ENCODE measurements at regions not wholly inside any gene's neighbourhood (a gene's known extent, or its start where the extent isn't known, plus 50 kb on each side); places are given as distances from the start of the nearest gene placed in this dataset.

DNA sequence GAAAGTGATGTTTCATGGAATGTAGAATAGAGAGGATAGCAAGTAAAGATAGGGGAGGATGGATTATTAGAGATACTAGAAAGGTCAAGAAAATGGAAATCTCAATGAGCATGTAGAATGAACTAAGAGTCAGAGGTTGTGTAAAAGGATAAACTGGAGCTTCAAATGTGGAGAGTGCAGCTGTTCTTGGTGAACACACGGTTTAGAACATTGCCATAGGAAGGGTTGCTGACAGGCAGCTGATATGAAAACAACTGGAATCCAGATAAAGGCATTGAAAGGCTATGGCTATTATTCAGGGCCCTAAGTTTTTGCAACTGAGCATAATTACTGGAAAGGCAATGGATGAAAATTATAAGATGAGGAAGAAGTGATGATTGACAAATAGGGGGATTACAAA lies 239.6 kb upstream of the VEGFC start:
- 87% methylated on average over 1 of the region's 1 CpG for WGBS
- Histone ChIP-seq H3K4me1 (no peaks in the 10 kb centered on the region), H3K27ac (no peak overlapping the region), H3K27me3 (no peaks in the 10 kb centered on the region), H3K36me3 (no peaks in the 10 kb centered on the region), H3K9me3 (no peaks in the 10 kb centered on the region), H3K4me3 (no peak overlapping the region)
- TF ChIP-seq, protein P1, sequence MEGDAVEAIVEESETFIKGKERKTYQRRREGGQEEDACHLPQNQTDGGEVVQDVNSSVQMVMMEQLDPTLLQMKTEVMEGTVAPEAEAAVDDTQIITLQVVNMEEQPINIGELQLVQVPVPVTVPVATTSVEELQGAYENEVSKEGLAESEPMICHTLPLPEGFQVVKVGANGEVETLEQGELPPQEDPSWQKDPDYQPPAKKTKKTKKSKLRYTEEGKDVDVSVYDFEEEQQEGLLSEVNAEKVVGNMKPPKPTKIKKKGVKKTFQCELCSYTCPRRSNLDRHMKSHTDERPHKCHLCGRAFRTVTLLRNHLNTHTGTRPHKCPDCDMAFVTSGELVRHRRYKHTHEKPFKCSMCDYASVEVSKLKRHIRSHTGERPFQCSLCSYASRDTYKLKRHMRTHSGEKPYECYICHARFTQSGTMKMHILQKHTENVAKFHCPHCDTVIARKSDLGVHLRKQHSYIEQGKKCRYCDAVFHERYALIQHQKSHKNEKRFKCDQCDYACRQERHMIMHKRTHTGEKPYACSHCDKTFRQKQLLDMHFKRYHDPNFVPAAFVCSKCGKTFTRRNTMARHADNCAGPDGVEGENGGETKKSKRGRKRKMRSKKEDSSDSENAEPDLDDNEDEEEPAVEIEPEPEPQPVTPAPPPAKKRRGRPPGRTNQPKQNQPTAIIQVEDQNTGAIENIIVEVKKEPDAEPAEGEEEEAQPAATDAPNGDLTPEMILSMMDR (IDR thresholded peaks at IDR 0.05) = no peak
- TF ChIP-seq POLR2A (IDR thresholded peaks at IDR 0.05) (no peak), EP300 (IDR thresholded peaks at IDR 0.05) (no peak), POLR2AphosphoS5 (IDR thresholded peaks at IDR 0.05) (no peak)
- DNase-seq (ENCODE audit: low spot score in 2 of 2) = no peak

DNA sequence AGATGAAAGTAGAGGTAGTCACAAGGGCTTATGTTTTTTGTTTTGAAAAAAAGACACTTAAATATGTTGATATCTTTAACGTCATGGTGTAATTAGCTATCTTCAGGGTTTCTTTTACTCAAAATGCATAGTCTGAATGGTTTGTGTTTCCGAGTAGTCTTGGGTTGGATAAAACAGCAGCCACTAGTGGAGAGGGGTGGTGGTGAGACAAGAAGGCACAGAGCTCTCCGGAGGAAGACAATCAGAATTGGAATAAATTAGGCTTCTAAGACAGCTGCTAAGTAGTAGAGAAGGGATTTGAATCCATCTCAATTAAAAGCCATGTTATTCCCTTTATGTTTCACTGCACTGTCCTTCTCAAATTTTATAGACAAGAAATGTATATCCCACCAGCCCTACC lies 240.4 kb upstream of the VEGFC start:
- no peak for DNase-seq (ENCODE audit: low spot score in 2 of 2)
- Histone ChIP-seq H3K9me3 (no peaks in the 10 kb centered on the region), H3K4me3 (no peak overlapping the region), H3K27me3 (no peaks in the 10 kb centered on the region), H3K4me1 (no peaks in the 10 kb centered on the region), H3K36me3 (no peaks in the 10 kb centered on the region), H3K27ac (no peak overlapping the region)
- TF ChIP-seq EP300 (IDR thresholded peaks at IDR 0.05) (no peak), POLR2A (IDR thresholded peaks at IDR 0.05) (no peak), POLR2AphosphoS5 (IDR thresholded peaks at IDR 0.05) (no peak)
- TF ChIP-seq, protein P1 (IDR thresholded peaks at IDR 0.05) = no peak
- WGBS = 72% methylated on average over 3 of the region's 3 CpGs

DNA sequence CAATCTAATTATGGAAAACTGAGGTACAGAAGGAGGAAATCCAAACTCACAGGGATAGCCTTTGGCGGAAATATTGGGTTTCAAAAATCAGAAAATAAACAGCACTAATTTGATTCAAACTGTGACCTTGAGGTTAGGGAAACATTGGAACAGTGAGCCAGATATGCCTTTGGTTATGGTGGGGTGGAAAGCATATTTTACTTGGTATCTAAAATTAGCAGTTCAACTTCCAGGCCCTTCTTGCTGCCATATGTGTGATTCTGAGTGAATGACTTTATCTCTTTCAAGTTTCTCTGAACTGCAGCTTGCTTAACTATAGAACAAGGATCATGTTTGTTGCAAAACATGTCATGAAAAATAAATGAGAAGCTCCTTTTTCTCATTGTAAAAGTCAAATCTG lies 240.9 kb upstream of the VEGFC start:
- no peak overlapping the region for H3K27ac ChIP-seq
- no peaks in the 10 kb centered on the region for H3K27me3 ChIP-seq
- no peak overlapping the region for H3K4me3 ChIP-seq
- TF ChIP-seq EP300 (IDR thresholded peaks at IDR 0.05) (no peak), POLR2A (IDR thresholded peaks at IDR 0.05) (no peak), POLR2AphosphoS5 (IDR thresholded peaks at IDR 0.05) (no peak)
- TF ChIP-seq, protein P1 (IDR thresholded peaks at IDR 0.05) = no peak
- H3K4me1 ChIP-seq = no peaks in the 10 kb centered on the region
- H3K9me3 ChIP-seq = no peaks in the 10 kb centered on the region
- no peak for DNase-seq (ENCODE audit: low spot score in 2 of 2)
- WGBS = 78% methylated on average over 1 of the region's 1 CpG
- H3K36me3 ChIP-seq = no peaks in the 10 kb centered on the region

DNA sequence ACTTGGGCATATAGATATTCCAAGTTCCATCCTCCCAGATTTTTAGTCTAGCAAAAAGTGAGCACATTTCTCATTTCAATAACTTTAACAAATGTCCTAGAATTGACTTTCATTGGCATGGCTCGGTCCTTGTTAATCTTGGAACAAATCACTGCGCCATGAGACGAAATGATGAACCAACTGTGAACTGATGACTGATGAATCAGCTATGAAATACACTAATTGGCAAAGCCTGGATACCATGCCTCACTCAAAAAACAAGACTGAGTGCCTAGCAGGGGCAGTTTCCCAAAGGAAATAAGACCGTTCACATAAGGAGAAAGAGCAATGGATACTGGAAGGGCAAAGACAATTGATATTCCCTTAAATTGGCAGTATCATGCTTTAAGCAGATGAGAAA lies 248.6 kb upstream of the VEGFC start:
- Histone ChIP-seq H3K9me3 (no peaks in the 10 kb centered on the region), H3K4me1 (no peaks in the 10 kb centered on the region), H3K4me3 (no peak overlapping the region), H3K27ac (no peak overlapping the region), H3K36me3 (no peaks in the 10 kb centered on the region), H3K27me3 (no peaks in the 10 kb centered on the region)
- no peak for DNase-seq (ENCODE audit: low spot score in 2 of 2)
- 79% methylated on average over 4 of the region's 4 CpGs for WGBS
- TF ChIP-seq EP300 (IDR thresholded peaks at IDR 0.05) (no peak), POLR2AphosphoS5 (IDR thresholded peaks at IDR 0.05) (no peak), POLR2A (IDR thresholded peaks at IDR 0.05) (no peak)
- TF ChIP-seq, protein P1 (IDR thresholded peaks at IDR 0.05) = no peak

DNA sequence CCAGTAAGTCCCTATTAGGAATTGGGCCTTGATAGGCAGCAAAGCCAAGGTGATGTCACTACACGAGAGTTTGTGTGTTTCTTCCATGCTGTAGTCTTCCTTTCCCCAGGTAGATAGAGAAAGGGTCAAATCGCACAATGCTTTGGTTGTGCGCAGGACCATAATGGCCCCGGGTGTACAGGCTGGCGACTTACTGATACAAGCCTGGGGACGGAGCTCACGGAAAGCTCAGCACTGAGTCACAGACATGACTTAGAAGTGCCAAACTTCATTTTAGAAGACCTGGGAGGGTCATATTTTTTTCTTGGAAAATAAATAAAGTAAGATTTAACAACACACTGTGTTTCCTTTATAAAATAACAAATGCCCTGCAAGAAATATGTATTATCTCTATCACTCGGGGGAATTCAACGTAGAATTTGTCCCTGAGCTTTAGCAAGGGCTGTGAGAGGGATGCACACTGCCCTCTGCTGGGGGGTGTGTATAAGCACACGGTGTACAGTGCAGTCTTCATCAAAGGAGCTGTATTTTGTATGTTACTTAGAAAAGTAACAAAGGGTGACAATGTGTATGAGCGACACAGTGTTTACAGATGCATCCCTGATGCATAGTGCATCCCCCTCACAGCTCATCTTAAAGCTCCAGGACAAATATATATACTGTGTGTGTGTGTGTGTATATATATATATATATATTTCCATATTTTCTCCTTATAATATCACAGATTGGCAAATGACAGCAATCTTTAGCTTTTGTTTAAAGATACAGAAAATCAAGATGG lies 254.5 kb upstream of the VEGFC start:
- no peak for TF ChIP-seq POLR2AphosphoS5 (IDR thresholded peaks at IDR 0.05)
- TF ChIP-seq, protein P1 (IDR thresholded peaks at IDR 0.05) = peak; percentile 51 to 81
- no peaks in the 10 kb centered on the region for H3K27me3 ChIP-seq
- no peak for DNase-seq (ENCODE audit: low spot score in 2 of 2)
- H3K4me1 ChIP-seq = no peaks in the 10 kb centered on the region
- 50% methylated on average over 11 of the region's 11 CpGs for WGBS
- H3K27ac ChIP-seq = no peak overlapping the region
- H3K9me3 ChIP-seq = no peaks in the 10 kb centered on the region
- no peak overlapping the region for H3K4me3 ChIP-seq
- H3K36me3 ChIP-seq = no peaks in the 10 kb centered on the region

Measured in suprapubic skin (tissue), 4 donors.